ENCODE measurements at regions not wholly inside any gene's neighbourhood (a gene's known extent, or its start where the extent isn't known, plus 50 kb on each side); places are given as distances from the start of the nearest gene placed in this dataset.

- Mint-ChIP-seq H3K27me3 (peaks cover 31% of the 10 kb centered on the region), H3K36me3 (ENCODE audit: low read depth) (no peaks in the 10 kb centered on the region), H3K4me3 (no peak overlapping the region), H3K9me3 (peaks cover 5% of the 10 kb centered on the region), H3K27ac (no peak overlapping the region), H3K4me1 (peaks cover 8% of the 10 kb centered on the region)
- CTCF ChIA-PET: no interaction called here
- POLR2A ChIA-PET: no interaction called here
- no peak for DNase-seq
Observed at GRCh38 chr5:176727983-176728675, 80.8 kb downstream of the TSPAN17 start.

- ChIA-PET CTCF (no interaction called here), POLR2A (no interaction called here)
- Mint-ChIP-seq H3K4me3 (no peak overlapping the region), H3K4me1 (peaks cover 2% of the 10 kb centered on the region), H3K36me3 (ENCODE audit: low read depth) (no peaks in the 10 kb centered on the region), H3K27ac (no peak overlapping the region), H3K27me3 (peaks cover 28% of the 10 kb centered on the region), H3K9me3 (peaks cover 5% of the 10 kb centered on the region)
- no peak for DNase-seq
Observed at GRCh38 chr5:176728831-176729251, 81.5 kb upstream of the UNC5A start.

DNA sequence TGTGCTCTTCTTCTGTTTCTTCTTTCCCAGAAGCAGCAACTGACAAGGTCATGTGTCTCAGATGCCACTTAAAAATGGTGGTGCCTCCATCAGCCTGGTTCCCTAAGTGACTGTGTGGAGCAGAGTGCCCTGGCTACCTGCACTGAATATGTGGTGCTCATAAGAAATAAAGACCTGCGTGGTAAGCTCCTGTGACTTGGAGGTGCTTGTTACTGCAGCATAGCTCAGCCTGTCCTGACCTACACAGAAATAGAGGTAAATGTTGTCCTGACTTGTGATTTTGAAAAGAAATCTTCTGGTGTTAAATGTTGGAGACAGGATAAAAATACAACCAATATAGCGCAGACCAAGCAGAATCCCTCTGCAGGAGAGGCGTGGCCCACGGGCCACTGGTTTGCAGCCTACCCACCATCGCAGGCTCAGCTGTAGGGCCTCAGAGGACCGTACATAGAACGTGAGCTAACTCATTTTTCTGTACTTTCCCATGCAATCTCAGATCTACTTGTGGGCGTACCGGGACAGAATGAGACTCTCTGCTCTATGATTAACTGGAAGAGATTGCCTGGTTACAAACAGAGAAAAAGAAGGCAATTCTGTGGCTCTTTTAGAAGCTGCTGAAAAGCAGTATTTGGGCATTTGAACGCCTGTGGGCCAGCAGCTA lies 79.4 kb upstream of the UNC5A start:
- POLR2A ChIA-PET: no interaction called here
- Mint-ChIP-seq H3K27ac (no peak overlapping the region), H3K9me3 (peaks cover 5% of the 10 kb centered on the region), H3K4me3 (no peak overlapping the region), H3K27me3 (peaks cover 21% of the 10 kb centered on the region), H3K36me3 (ENCODE audit: low read depth) (no peaks in the 10 kb centered on the region), H3K4me1 (no peaks in the 10 kb centered on the region)
- CTCF ChIA-PET: interaction anchor here (1.8 kb wide), 1 partner anchor 70 kb away, joined by 9 read pairs; no protein-coding TSS in a partner anchor
- no peak for DNase-seq

DNA sequence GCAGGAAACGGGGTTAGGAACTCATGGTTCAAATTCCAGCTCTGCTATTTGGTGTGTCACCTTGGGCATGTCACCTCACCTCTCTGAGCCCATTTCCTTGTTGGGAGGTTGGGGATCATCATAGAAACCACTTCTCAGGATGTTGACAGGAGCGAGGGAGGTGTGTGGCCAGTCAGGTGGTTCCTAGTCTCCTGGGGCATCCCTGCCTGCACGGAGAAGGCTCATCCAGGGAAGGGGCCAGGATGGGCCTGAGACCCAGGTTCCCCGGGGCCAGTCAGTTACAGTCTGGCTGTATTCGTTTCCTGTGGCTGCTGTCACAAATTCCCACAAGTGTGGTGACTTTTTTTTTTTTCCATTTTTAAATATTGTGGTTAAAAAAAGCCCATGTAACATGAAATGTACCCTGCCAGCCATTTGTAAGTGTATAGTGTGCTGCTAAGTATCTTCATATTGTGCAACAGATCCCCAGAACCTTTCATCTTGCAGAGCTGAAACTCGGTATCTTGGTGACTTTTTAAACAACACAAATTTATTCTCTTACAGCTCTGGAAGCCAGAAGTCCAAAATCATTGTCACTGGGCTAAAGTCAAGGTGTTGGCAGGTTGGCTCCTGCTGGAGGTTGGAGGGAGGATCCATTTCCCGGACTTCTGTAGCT lies 78.7 kb upstream of the UNC5A start:
- ChIA-PET POLR2A (no interaction called here), CTCF (interaction anchor here (0.5 to 1.8 kb wide), 2 partner anchors 71 to 270 kb away, joined by 4 to 9 read pairs; no protein-coding TSS in a partner anchor)
- peaks cover 5% of the 10 kb centered on the region for H3K9me3 Mint-ChIP-seq
- no peaks in the 10 kb centered on the region for H3K36me3 Mint-ChIP-seq (ENCODE audit: low read depth)
- H3K27ac Mint-ChIP-seq: no peak overlapping the region
- no peaks in the 10 kb centered on the region for H3K4me1 Mint-ChIP-seq
- DNase-seq: no peak
- peaks cover 17% of the 10 kb centered on the region for H3K27me3 Mint-ChIP-seq
- H3K4me3 Mint-ChIP-seq: no peak overlapping the region

DNA sequence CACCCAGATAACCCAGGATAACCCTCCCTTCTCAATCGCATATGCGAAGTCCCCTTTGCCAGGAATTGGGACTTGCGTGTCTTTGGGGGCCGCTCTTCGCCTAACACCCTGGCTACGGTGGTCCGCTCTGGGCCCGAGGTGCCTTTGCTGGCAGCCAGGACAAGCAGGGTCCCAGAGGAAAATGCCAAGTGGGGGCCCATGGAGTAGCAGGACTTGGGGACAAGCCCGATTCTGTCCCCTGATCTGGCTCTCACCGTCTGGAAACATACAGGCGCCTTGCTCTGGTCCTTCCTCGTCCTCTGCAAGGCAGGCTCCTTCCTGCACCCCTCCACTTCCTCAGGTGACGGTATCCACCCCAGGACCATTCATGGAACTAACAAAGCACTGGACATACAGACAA lies 78.1 kb upstream of the UNC5A start:
- no peaks in the 10 kb centered on the region for H3K36me3 Mint-ChIP-seq (ENCODE audit: low read depth)
- no peak for DNase-seq
- peaks cover 5% of the 10 kb centered on the region for H3K9me3 Mint-ChIP-seq
- no peak overlapping the region for H3K4me3 Mint-ChIP-seq
- POLR2A ChIA-PET: no interaction called here
- CTCF ChIA-PET: interaction anchor here (0.5 kb wide), 1 partner anchor 269 kb away, joined by 4 read pairs; no protein-coding TSS in a partner anchor
- H3K27me3 Mint-ChIP-seq: peaks cover 19% of the 10 kb centered on the region
- no peaks in the 10 kb centered on the region for H3K4me1 Mint-ChIP-seq
- H3K27ac Mint-ChIP-seq: no peak overlapping the region

- Mint-ChIP-seq H3K4me3 (no peak overlapping the region), H3K4me1 (no peaks in the 10 kb centered on the region), H3K9me3 (peaks cover 5% of the 10 kb centered on the region), H3K27me3 (peaks cover 19% of the 10 kb centered on the region), H3K27ac (no peak overlapping the region), H3K36me3 (ENCODE audit: low read depth) (no peaks in the 10 kb centered on the region)
- DNase-seq: no peak
- ChIA-PET CTCF (no interaction called here), POLR2A (no interaction called here)
Observed at GRCh38 chr5:176732736-176733405, 77.5 kb upstream of the UNC5A start.

DNA sequence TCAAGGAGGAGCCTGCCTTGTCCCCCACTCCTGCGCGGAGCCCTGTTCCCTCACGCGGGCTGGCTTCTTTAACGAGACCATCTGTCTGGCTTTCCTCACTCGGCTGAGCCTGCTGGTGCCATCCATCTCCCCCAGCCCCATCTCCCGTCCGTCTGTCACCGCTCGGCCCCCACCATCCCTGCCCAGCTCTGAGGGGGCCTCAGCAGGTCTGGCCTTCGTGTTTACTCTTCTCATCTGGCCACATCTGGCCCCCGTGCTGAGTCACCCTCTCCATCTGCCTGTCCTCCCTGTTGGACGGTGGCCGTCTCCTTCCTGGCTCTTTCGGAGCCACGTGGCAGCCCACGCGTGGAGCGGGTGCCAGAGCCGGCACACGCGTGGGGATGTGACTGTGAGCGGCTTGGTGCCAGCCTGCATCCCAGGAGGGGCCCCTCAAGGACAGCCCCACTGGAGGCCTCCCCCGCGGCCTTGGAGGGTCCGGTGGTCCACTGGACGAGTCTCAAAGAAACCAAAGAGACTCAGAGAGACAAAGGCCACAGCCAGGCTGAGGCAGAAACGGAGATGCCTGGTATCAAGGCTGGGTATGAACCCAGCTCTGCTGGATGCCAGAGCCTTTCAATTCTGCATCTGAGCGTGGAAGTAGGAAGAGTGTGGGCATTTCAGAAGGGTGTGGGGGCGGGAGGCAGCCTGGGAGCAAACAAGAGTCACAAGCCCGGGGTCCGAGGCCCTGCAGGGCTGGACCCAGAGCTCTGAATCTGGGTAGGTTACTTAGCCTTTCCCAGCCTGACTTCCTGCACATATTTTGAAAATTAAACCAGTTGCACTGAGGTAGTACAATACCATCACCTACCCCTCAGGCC lies 76.7 kb upstream of the UNC5A start:
- no peak for DNase-seq
- Mint-ChIP-seq H3K4me3 (no peak overlapping the region), H3K27ac (no peak overlapping the region), H3K9me3 (peaks cover 5% of the 10 kb centered on the region), H3K4me1 (no peaks in the 10 kb centered on the region), H3K27me3 (peaks cover 24% of the 10 kb centered on the region), H3K36me3 (ENCODE audit: low read depth) (no peaks in the 10 kb centered on the region)
- ChIA-PET CTCF (no interaction called here), POLR2A (no interaction called here)

- Mint-ChIP-seq H3K4me3 (no peak overlapping the region), H3K36me3 (ENCODE audit: low read depth) (no peaks in the 10 kb centered on the region), H3K27ac (no peak overlapping the region), H3K9me3 (peaks cover 5% of the 10 kb centered on the region), H3K4me1 (no peaks in the 10 kb centered on the region), H3K27me3 (peaks cover 33% of the 10 kb centered on the region)
- no peak for DNase-seq
- CTCF ChIA-PET: no interaction called here
- POLR2A ChIA-PET: no interaction called here
Observed at GRCh38 chr5:176734756-176735342, 75.5 kb upstream of the UNC5A start.

- CTCF ChIA-PET: interaction anchor here (1.4 kb wide), 1 partner anchor 75 kb away, joined by 3 read pairs; no protein-coding TSS in a partner anchor
Observed at GRCh38 chr5:176735383-176736265, 74.7 kb upstream of the UNC5A start.

GRCh38 chr5:176736301-176736930 lies 73.9 kb upstream of the UNC5A start:
- ChIA-PET CTCF (interaction anchor here (1.4 kb wide), 1 partner anchor 76 kb away, joined by 3 read pairs; no protein-coding TSS in a partner anchor), POLR2A (no interaction called here)
- H3K27me3 Mint-ChIP-seq: peaks cover 36% of the 10 kb centered on the region
- H3K4me3 Mint-ChIP-seq: no peak overlapping the region
- DNase-seq: peak; percentile 9
- H3K9me3 Mint-ChIP-seq: no peaks in the 10 kb centered on the region
- no peak overlapping the region for H3K27ac Mint-ChIP-seq
- no peaks in the 10 kb centered on the region for H3K4me1 Mint-ChIP-seq
- H3K36me3 Mint-ChIP-seq (ENCODE audit: low read depth): no peaks in the 10 kb centered on the region

More at GRCh38 chr5:176735383-176736265, 74.7 kb upstream of the UNC5A start:
- no peak overlapping the region for H3K4me3 Mint-ChIP-seq
- H3K27me3 Mint-ChIP-seq: peaks cover 39% of the 10 kb centered on the region
- no peak overlapping the region for H3K27ac Mint-ChIP-seq
- peaks cover 5% of the 10 kb centered on the region for H3K9me3 Mint-ChIP-seq
- H3K36me3 Mint-ChIP-seq (ENCODE audit: low read depth): no peaks in the 10 kb centered on the region
- H3K4me1 Mint-ChIP-seq: no peaks in the 10 kb centered on the region
- DNase-seq: peak; percentile 9
- POLR2A ChIA-PET: no interaction called here
